ENCODE measurements at regions not wholly inside any gene's neighbourhood (a gene's known extent, or its start where the extent isn't known, plus 50 kb on each side); places are given as distances from the start of the nearest gene placed in this dataset.

- TF ChIP-seq CTCF (IDR thresholded peaks at IDR 0.05) (no peak), POLR2A (IDR thresholded peaks at IDR 0.05) (no peak), POLR2AphosphoS5 (IDR thresholded peaks at IDR 0.05) (no peak)
These were observed 71.3 kb upstream of the SPRY1 start for GRCh38 chr4:123325241-123325681.
